ENCODE measurements at regions not wholly inside any gene's neighbourhood (a gene's known extent, or its start where the extent isn't known, plus 50 kb on each side); places are given as distances from the start of the nearest gene placed in this dataset.

DNA sequence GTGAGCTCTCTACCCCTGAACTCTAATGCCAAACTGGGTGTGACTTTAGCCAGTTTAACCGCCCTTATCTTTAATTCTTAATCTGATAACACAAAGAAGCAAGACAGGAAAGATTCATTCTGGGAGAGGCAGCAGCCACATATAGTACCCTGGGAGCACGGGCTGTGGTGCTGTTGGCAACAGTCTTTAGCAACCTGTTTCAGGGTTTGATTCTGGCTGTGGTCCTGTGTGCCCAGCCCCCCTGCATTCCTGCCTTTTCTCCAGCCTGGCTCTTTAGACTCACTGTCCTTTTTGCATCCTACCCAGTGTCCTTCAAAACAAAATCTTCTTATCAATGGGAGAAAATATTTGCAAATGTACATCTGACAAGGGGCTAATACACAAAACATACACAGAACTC lies 275.2 kb downstream of the GXYLT1 start:
- no peaks in the 10 kb centered on the region for H3K9me2 ChIP-seq (replicated peaks; ENCODE audit: low read length)
- H3K9ac ChIP-seq (ENCODE audit: low read length) = no peak overlapping the region
- no peaks in the 10 kb centered on the region for H3K79me2 ChIP-seq (ENCODE audit: low read length)
- H3K27ac ChIP-seq (ENCODE audit: low read length) = no peak overlapping the region
- ChIA-PET POLR2A (ENCODE audit: unreplicated experiment) (no interaction called here), CTCF (no interaction called here)
- no peaks in the 10 kb centered on the region for H3K4me1 ChIP-seq (ENCODE audit: insufficient read depth, low read length)
- no peak overlapping the region for H3K4me2 ChIP-seq (ENCODE audit: low read length)
- ATAC-seq = no peak
- H2AFZ ChIP-seq (ENCODE audit: low read length) = no peak overlapping the region
- DNase-seq = no peak
- no peaks in the 10 kb centered on the region for H3K36me3 ChIP-seq (ENCODE audit: low read depth, low read length)
- no TSS peak for BruUV-seq (replicated peaks)
- no peaks in the 10 kb centered on the region for H3K9me3 ChIP-seq (ENCODE audit: low read length)
- peaks cover 40% of the 10 kb centered on the region for H3K27me3 ChIP-seq (ENCODE audit: low read length)
- H3K4me3 ChIP-seq (ENCODE audit: low read length) = no peak overlapping the region
- H3F3A ChIP-seq (ENCODE audit: low read length, unreplicated experiment) = no peaks in the 10 kb centered on the region
- TF ChIP-seq EZH2phosphoT487 (IDR thresholded peaks at IDR 0.05; ENCODE audit: borderline replicate concordance, low read length) (no peak), EZH2 (IDR thresholded peaks at IDR 0.05; ENCODE audit: low read length, unreplicated experiment) (no peak)
- TF ChIP-seq, protein P1, sequence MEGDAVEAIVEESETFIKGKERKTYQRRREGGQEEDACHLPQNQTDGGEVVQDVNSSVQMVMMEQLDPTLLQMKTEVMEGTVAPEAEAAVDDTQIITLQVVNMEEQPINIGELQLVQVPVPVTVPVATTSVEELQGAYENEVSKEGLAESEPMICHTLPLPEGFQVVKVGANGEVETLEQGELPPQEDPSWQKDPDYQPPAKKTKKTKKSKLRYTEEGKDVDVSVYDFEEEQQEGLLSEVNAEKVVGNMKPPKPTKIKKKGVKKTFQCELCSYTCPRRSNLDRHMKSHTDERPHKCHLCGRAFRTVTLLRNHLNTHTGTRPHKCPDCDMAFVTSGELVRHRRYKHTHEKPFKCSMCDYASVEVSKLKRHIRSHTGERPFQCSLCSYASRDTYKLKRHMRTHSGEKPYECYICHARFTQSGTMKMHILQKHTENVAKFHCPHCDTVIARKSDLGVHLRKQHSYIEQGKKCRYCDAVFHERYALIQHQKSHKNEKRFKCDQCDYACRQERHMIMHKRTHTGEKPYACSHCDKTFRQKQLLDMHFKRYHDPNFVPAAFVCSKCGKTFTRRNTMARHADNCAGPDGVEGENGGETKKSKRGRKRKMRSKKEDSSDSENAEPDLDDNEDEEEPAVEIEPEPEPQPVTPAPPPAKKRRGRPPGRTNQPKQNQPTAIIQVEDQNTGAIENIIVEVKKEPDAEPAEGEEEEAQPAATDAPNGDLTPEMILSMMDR (conservative IDR thresholded peaks at IDR 0.05; ENCODE audit: low read depth, low read length) = no peak
- intact Hi-C loops (cut with micrococcal nuclease) = no loop called here
- H4K20me1 ChIP-seq (ENCODE audit: low read length) = no peaks in the 10 kb centered on the region

DNA sequence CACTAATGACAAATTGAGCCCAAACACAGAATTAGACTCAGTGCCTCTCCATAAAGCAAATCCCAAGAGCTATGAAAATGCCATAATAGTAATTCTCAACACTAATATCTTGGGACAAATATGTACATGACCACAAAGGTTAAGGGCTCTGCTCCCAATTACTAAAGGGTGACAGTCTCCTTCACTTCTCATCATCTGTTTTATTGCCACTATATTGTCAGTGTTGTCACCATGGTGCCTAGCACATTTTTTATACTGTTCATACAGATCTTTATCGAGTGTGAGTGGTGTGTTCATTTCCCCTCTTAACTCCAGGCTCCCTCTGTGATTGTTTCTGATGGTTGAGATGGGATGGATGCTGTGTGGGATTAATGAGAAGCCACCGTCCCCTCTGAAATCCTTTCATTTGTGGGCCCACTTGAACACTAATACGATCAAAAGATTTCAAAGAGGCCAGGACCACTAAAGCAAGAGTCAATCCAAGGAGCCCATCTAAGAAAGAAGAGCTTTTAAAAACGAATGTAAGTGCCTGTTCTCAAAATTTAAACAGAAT lies 277.7 kb downstream of the GXYLT1 start:
- Histone ChIP-seq H3K9ac (ENCODE audit: low read length) (no peak overlapping the region), H2AFZ (ENCODE audit: low read length) (no peak overlapping the region), H3F3A (ENCODE audit: low read length, unreplicated experiment) (no peaks in the 10 kb centered on the region), H3K4me2 (ENCODE audit: low read length) (no peak overlapping the region), H3K27ac (ENCODE audit: low read length) (no peak overlapping the region), H4K20me1 (ENCODE audit: low read length) (no peaks in the 10 kb centered on the region), H3K79me2 (ENCODE audit: low read length) (no peaks in the 10 kb centered on the region), H3K4me1 (ENCODE audit: insufficient read depth, low read length) (no peaks in the 10 kb centered on the region), H3K36me3 (ENCODE audit: low read depth, low read length) (no peaks in the 10 kb centered on the region), H3K9me2 (replicated peaks; ENCODE audit: low read length) (no peaks in the 10 kb centered on the region), H3K9me3 (ENCODE audit: low read length) (no peaks in the 10 kb centered on the region), H3K27me3 (ENCODE audit: low read length) (peaks cover 49% of the 10 kb centered on the region), H3K4me3 (ENCODE audit: low read length) (no peak overlapping the region)
- ChIA-PET POLR2A (ENCODE audit: unreplicated experiment) (no interaction called here), CTCF (no interaction called here)
- intact Hi-C loops (cut with micrococcal nuclease) = no loop called here
- TF ChIP-seq, protein P1 (conservative IDR thresholded peaks at IDR 0.05; ENCODE audit: low read depth, low read length) = no peak
- TF ChIP-seq EZH2 (IDR thresholded peaks at IDR 0.05; ENCODE audit: low read length, unreplicated experiment) = no peak
- TF ChIP-seq EZH2phosphoT487 (IDR thresholded peaks at IDR 0.05; ENCODE audit: borderline replicate concordance, low read length) = no peak
- ATAC-seq = no peak
- no peak for DNase-seq
- no TSS peak for BruUV-seq (replicated peaks)

GRCh38 chr12:41856228-41856627 lies 288.4 kb downstream of the GXYLT1 start:
- H4K20me1 ChIP-seq (ENCODE audit: low read length) = no peaks in the 10 kb centered on the region
- no peaks in the 10 kb centered on the region for H3F3A ChIP-seq (ENCODE audit: low read length, unreplicated experiment)
- TF ChIP-seq, protein P1 (conservative IDR thresholded peaks at IDR 0.05; ENCODE audit: low read depth, low read length) = no peak
- TF ChIP-seq EZH2 (IDR thresholded peaks at IDR 0.05; ENCODE audit: low read length, unreplicated experiment) (no peak), EZH2phosphoT487 (IDR thresholded peaks at IDR 0.05; ENCODE audit: borderline replicate concordance, low read length) (no peak)
- H3K9ac ChIP-seq (ENCODE audit: low read length) = no peak overlapping the region
- BruUV-seq (replicated peaks) = no TSS peak
- ATAC-seq (no peak), DNase-seq (no peak)
- no peaks in the 10 kb centered on the region for H3K36me3 ChIP-seq (ENCODE audit: low read depth, low read length)
- no peak overlapping the region for H3K4me2 ChIP-seq (ENCODE audit: low read length)
- intact Hi-C loops (cut with micrococcal nuclease) = no loop called here
- no peak overlapping the region for H3K4me3 ChIP-seq (ENCODE audit: low read length)
- H3K79me2 ChIP-seq (ENCODE audit: low read length) = no peaks in the 10 kb centered on the region
- H3K27ac ChIP-seq (ENCODE audit: low read length) = no peak overlapping the region
- H2AFZ ChIP-seq (ENCODE audit: low read length) = no peak overlapping the region
- no peaks in the 10 kb centered on the region for H3K4me1 ChIP-seq (ENCODE audit: insufficient read depth, low read length)
- peaks cover 28% of the 10 kb centered on the region; the same call in 1 of the 2 replicates for H3K27me3 ChIP-seq (ENCODE audit: low read length)
- no peaks in the 10 kb centered on the region for H3K9me2 ChIP-seq (replicated peaks; ENCODE audit: low read length)
- no peaks in the 10 kb centered on the region for H3K9me3 ChIP-seq (ENCODE audit: low read length)
- CTCF ChIA-PET = no interaction called here
- POLR2A ChIA-PET (ENCODE audit: unreplicated experiment) = no interaction called here

All from PC-3 (cell line).